Caco-2 (cell line): ENCODE measurements at regions not wholly inside any gene's neighbourhood (a gene's known extent, or its start where the extent isn't known, plus 50 kb on each side); places are given as distances from the start of the nearest gene placed in this dataset.

Experiments used
- BruUV-seq: library from RNA; stranded (reverse); fragments of 400-500 nt; replicated peaks from 2 replicates; lab custom pipeline; 2021; lab: Mats Ljungman, UMichigan
- CTCF ChIA-PET: fragments of 300-600 bp; sonication (Branson Sonifier 250); formaldehyde crosslinking; loops from one replicate; lab custom pipeline; 2022; ENCODE audit warnings: antibody characterized with exemption; lab: Charles Lee
- POLR2A ChIA-PET: fragments of 300-600 bp; sonication (Branson Sonifier 250); formaldehyde crosslinking; loops from one replicate; lab custom pipeline; 2022; ENCODE audit warnings: antibody characterized with exemption; lab: Charles Lee
- DNase-seq, 2 experiments: peaks; one replicate each; pipeline versions ENCODE4 v3.0.0 to v3.0.0-alpha.2; 2020 to 2022
- H3K27me3 ChIP-seq: replicated peaks from 2 replicates; pipeline ENCODE4 v1.6.0; 2011; ENCODE audit warnings: low read length; ENCODE audit not compliant: control insufficient read depth, insufficient read depth
- H3K36me3 ChIP-seq: 2 replicates; pipeline ENCODE4 v1.5.1; 2011; ENCODE audit warnings: low read length; ENCODE audit not compliant: control insufficient read depth, insufficient read depth
- H3K4me1 ChIP-seq: fragments of 250-450 bp; sonication (Bioruptor Pico); 2 replicates; pipeline ENCODE4 v1.5.1; 2020; ENCODE audit warnings: mild to moderate bottlenecking
- H3K4me3 ChIP-seq: 2 replicates; pipeline ENCODE4 v1.5.1; 2011; ENCODE audit warnings: low read depth, mild to moderate bottlenecking, control low read depth, low read length
- H3K9me3 ChIP-seq: fragments of 250-450 bp; sonication (Bioruptor Pico); 2 replicates; pipeline ENCODE4 v1.5.1; 2020; ENCODE audit warnings: mild to moderate bottlenecking, moderate library complexity
- H3K27ac Mint-ChIP-seq: one replicate; pipeline ENCODE4 v1.8.0; 2022; ENCODE audit warnings: mixed read lengths; ENCODE audit not compliant: unreplicated experiment
- H3K27me3 Mint-ChIP-seq: one replicate; pipeline ENCODE4 v1.8.0; 2022; ENCODE audit warnings: mixed read lengths; ENCODE audit not compliant: insufficient read depth, unreplicated experiment
- H3K36me3 Mint-ChIP-seq: one replicate; pipeline ENCODE4 v1.8.0; 2022; ENCODE audit warnings: mild to moderate bottlenecking, mixed read lengths; ENCODE audit not compliant: insufficient read depth, unreplicated experiment
- H3K4me1 Mint-ChIP-seq: one replicate; pipeline ENCODE4 v1.8.0; 2022; ENCODE audit warnings: low read depth, mixed read lengths; ENCODE audit not compliant: unreplicated experiment
- H3K4me3 Mint-ChIP-seq: one replicate; pipeline ENCODE4 v1.8.0; 2022; ENCODE audit warnings: mild to moderate bottlenecking, moderate library complexity, mixed read lengths; ENCODE audit not compliant: unreplicated experiment
- H3K9me3 Mint-ChIP-seq: one replicate; pipeline ENCODE4 v1.8.0; 2022; ENCODE audit warnings: mixed read lengths; ENCODE audit not compliant: unreplicated experiment
- intact Hi-C: fragments of 100-400 bp; cut with micrococcal nuclease; formaldehyde crosslinking; loops from one replicate; pipeline ENCODE4 v1.10.0; 2022; ENCODE audit not compliant: unreplicated experiment
- TF ChIP-seq, protein P1 (sequence below), 2 experiments: fragments of 200-600 bp in 1 of 2; IDR thresholded peaks; 1 replicate in 1 of 2; 2 replicates in 1 of 2; pipeline versions ENCODE4 v1.5.1 to v1.8.0; 2011 to 2022; ENCODE audit warnings: antibody characterized with exemption in 1 of 2, control low read depth in 1 of 2, inconsistent platforms in 1 of 2, low read depth in 1 of 2, low read length in 1 of 2, mild to moderate bottlenecking in 1 of 2, moderate library complexity in 1 of 2; ENCODE audit not compliant: insufficient read depth in 1 of 2, severe bottlenecking in 1 of 2, unreplicated experiment in 1 of 2

DNA sequence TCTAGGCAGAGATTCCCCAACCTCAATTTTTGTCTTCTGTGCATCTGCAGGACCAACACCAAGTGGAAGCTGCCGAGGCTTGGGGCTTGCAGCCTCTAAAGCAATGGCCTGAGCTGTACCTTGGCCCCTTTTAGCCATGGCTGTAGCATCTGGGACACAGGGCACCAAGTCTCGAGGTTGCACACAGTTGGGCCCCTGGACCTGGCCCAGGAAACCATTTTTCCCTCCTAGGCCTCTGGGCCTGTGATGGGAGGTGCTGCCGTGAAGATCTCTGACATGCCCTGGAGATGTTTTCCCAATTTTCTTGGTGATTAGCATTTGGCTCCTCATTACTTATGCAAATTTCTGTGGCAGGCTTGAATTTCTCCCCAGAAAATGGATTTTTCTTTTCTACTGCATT lies 105.7 kb upstream of the LDAH start:
- peaks cover 14% of the 10 kb centered on the region for H3K9me3 ChIP-seq
- TF ChIP-seq, protein P1, sequence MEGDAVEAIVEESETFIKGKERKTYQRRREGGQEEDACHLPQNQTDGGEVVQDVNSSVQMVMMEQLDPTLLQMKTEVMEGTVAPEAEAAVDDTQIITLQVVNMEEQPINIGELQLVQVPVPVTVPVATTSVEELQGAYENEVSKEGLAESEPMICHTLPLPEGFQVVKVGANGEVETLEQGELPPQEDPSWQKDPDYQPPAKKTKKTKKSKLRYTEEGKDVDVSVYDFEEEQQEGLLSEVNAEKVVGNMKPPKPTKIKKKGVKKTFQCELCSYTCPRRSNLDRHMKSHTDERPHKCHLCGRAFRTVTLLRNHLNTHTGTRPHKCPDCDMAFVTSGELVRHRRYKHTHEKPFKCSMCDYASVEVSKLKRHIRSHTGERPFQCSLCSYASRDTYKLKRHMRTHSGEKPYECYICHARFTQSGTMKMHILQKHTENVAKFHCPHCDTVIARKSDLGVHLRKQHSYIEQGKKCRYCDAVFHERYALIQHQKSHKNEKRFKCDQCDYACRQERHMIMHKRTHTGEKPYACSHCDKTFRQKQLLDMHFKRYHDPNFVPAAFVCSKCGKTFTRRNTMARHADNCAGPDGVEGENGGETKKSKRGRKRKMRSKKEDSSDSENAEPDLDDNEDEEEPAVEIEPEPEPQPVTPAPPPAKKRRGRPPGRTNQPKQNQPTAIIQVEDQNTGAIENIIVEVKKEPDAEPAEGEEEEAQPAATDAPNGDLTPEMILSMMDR (IDR thresholded peaks at IDR 0.05; ENCODE audit: insufficient read depth in 1 of 2, low read depth in 1 of 2, low read length in 1 of 2, severe bottlenecking in 1 of 2, unreplicated experiment in 1 of 2) = no peak
- no TSS peak for BruUV-seq
- POLR2A ChIA-PET = no interaction called here
- no peaks in the 10 kb centered on the region for H3K27me3 ChIP-seq
- H3K4me1 ChIP-seq = no peaks in the 10 kb centered on the region
- H3K9me3 Mint-ChIP-seq = peaks cover 43% of the 10 kb centered on the region
- no peak overlapping the region for H3K27ac Mint-ChIP-seq
- no peaks in the 10 kb centered on the region for H3K36me3 ChIP-seq
- peaks cover 7% of the 10 kb centered on the region for H3K4me1 Mint-ChIP-seq
- no peaks in the 10 kb centered on the region for H3K36me3 Mint-ChIP-seq
- H3K4me3 Mint-ChIP-seq = no peak overlapping the region
- H3K4me3 ChIP-seq = no peak overlapping the region
- no peak for DNase-seq
- CTCF ChIA-PET = no interaction called here
- intact Hi-C loops = no loop called here
- H3K27me3 Mint-ChIP-seq = no peaks in the 10 kb centered on the region

DNA sequence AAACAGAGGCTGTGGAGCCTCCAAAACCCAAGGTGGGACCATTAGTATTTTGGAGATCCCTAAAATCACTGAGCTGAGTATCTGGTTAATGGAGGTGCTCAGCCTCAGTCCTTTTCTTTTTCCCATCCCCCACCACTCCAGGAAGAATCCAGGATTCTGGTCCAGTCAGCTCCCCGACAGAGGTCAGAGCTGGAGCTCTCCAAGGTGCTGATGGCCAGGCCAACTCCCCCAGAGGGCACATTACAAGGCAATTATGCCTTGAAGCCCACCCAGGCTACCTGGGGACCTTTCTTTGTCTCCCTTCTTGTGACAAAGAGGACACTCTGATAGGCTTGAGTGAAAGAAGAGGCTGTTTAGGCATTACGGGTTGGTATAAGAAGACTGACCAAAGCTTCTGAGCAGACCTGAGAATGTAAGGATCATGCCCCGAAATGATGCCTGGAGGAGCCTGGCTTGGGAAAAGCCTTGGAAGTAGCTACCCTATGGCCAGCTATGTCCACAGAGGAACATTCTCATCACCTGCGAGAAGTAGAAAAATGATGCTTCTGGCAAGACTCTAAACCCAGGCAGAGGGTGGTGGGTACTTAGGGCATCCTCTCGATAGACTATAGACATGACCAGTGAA lies 102.5 kb upstream of the LDAH start:
- Mint-ChIP-seq H3K4me3 (no peak overlapping the region), H3K27ac (no peak overlapping the region), H3K4me1 (peaks cover 2% of the 10 kb centered on the region), H3K27me3 (no peaks in the 10 kb centered on the region), H3K36me3 (no peaks in the 10 kb centered on the region), H3K9me3 (peaks cover 37% of the 10 kb centered on the region)
- ChIA-PET CTCF (interaction anchor here (2.3 kb wide), 1 partner anchor 264 kb away, joined by 6 read pairs; no protein-coding TSS in a partner anchor), POLR2A (interaction anchor here (0.6 kb wide), 1 partner anchor 251 kb away, joined by 3 read pairs; no protein-coding TSS in a partner anchor)
- DNase-seq = peak in 1 of 2 experiments; percentile 55
- Histone ChIP-seq H3K4me1 (no peaks in the 10 kb centered on the region), H3K4me3 (no peak overlapping the region), H3K27me3 (no peaks in the 10 kb centered on the region), H3K36me3 (no peaks in the 10 kb centered on the region), H3K9me3 (peaks cover 14% of the 10 kb centered on the region)
- intact Hi-C loops = no loop called here
- BruUV-seq = no TSS peak
- TF ChIP-seq, protein P1 (IDR thresholded peaks at IDR 0.05; ENCODE audit: insufficient read depth in 1 of 2, low read depth in 1 of 2, low read length in 1 of 2, severe bottlenecking in 1 of 2, unreplicated experiment in 1 of 2) = no peak

DNA sequence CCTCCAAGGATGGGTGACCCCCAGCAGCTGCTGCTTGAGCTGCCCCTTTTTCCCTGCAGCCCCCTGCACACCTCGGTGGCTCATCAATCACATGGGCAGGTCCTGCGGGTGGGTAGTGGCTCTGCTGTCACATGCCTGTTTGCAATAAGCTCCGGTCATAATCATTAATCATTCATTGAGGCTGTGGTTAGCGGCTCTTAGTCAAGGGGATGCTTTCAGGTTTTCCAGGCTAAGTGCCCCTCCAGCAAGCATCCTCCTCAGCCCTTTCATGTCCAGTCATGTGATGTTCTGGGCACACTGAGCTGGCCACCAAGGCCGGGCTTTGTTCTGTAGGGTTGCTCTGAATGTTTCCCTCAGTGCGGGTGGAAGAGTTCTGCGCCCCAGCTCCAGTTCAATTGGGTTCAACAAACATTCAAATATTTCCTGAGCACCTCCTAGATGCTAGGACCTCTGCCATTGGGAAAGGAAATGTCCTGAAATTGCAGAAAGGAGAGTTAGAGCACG lies 96.4 kb upstream of the LDAH start:
- CTCF ChIA-PET = interaction anchor here (0.5 to 1.9 kb wide), 3 partner anchors 222 to 258 kb away, joined by 3 to 7 read pairs (median 3); no protein-coding TSS in a partner anchor
- H3K4me1 Mint-ChIP-seq = peaks cover 7% of the 10 kb centered on the region
- no peaks in the 10 kb centered on the region for H3K9me3 Mint-ChIP-seq
- H3K36me3 Mint-ChIP-seq = no peaks in the 10 kb centered on the region
- BruUV-seq = no TSS peak
- TF ChIP-seq, protein P1 (IDR thresholded peaks at IDR 0.05; ENCODE audit: insufficient read depth in 1 of 2, low read depth in 1 of 2, low read length in 1 of 2, severe bottlenecking in 1 of 2, unreplicated experiment in 1 of 2) = no peak
- DNase-seq = no peak
- no peaks in the 10 kb centered on the region for H3K27me3 ChIP-seq
- POLR2A ChIA-PET = no interaction called here
- no peak overlapping the region for H3K27ac Mint-ChIP-seq
- H3K4me3 Mint-ChIP-seq = no peak overlapping the region
- no peaks in the 10 kb centered on the region for H3K36me3 ChIP-seq
- no peak overlapping the region for H3K4me3 ChIP-seq
- H3K9me3 ChIP-seq = no peaks in the 10 kb centered on the region
- H3K4me1 ChIP-seq = no peaks in the 10 kb centered on the region
- H3K27me3 Mint-ChIP-seq = peaks cover 4% of the 10 kb centered on the region
- intact Hi-C loops = no loop called here
